ENCODE measurements at regions not wholly inside any gene's neighbourhood (a gene's known extent, or its start where the extent isn't known, plus 50 kb on each side); places are given as distances from the start of the nearest gene placed in this dataset.
"Not testable (repeated sequence)": the region's sequence is repeated elsewhere in the genome, so short reads cannot be mapped to it uniquely, and the experiment has no call there.

DNA sequence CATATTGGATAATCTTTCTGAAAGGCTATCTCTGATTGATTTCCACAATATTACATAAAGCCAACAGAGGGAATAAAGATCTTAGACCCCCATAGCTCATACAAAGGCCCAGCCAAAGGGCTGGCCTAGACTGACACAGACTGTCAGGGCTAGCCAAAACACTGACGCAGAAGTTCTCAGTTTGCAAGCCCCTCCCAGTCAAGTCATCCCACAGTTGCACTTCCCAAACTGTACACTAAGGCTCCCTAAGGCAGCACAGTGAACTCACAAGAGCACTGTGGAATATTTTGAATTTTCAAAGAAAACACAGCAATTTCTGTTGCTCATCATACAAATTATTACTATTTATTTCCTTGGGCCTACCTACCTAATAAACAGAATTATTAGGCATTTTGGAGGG lies 244.9 kb downstream of the SP3 start:
- Histone ChIP-seq H3K9ac (ENCODE audit: low read depth, low read length, poor library complexity, severe bottlenecking) (no peak overlapping the region), H3K9me2 (replicated peaks; ENCODE audit: low read depth, low read length) (no peaks in the 10 kb centered on the region), H4K20me1 (ENCODE audit: insufficient read depth, low read length, poor library complexity, severe bottlenecking) (no peaks in the 10 kb centered on the region), H3K27me3 (ENCODE audit: insufficient read depth, low read length, poor library complexity, severe bottlenecking) (no peaks in the 10 kb centered on the region), H3K4me3 (ENCODE audit: low read length, poor library complexity, severe bottlenecking) (no peak overlapping the region), H2AFZ (ENCODE audit: low read length) (no peak overlapping the region), H3F3A (ENCODE audit: low read depth) (no peaks in the 10 kb centered on the region), H3K4me2 (ENCODE audit: low read depth, low read length, poor library complexity, severe bottlenecking) (no peak overlapping the region), H3K79me2 (ENCODE audit: insufficient read depth, low read length) (no peaks in the 10 kb centered on the region), H3K9me3 (ENCODE audit: insufficient read depth, low read depth, low read length) (no peaks in the 10 kb centered on the region), H3K4me1 (ENCODE audit: insufficient read depth, low read length, poor library complexity, severe bottlenecking) (no peaks in the 10 kb centered on the region), H3K36me3 (ENCODE audit: insufficient read depth, low read length) (no peaks in the 10 kb centered on the region)
- TF ChIP-seq EZH2phosphoT487 (IDR thresholded peaks at IDR 0.05; ENCODE audit: borderline replicate concordance) (no peak), CTCF (conservative IDR thresholded peaks at IDR 0.05; ENCODE audit: low read length) (no peak)

- no peaks in the 10 kb centered on the region for H3K9me3 ChIP-seq (ENCODE audit: insufficient read depth, low read depth, low read length)
- H4K20me1 ChIP-seq (ENCODE audit: insufficient read depth, low read length, poor library complexity, severe bottlenecking) = no peaks in the 10 kb centered on the region
- H3K79me2 ChIP-seq (ENCODE audit: insufficient read depth, low read length) = no peaks in the 10 kb centered on the region
- H3K4me1 ChIP-seq (ENCODE audit: insufficient read depth, low read length, poor library complexity, severe bottlenecking) = no peaks in the 10 kb centered on the region
- no peak overlapping the region for H3K4me3 ChIP-seq (ENCODE audit: low read length, poor library complexity, severe bottlenecking)
- H3K36me3 ChIP-seq (ENCODE audit: insufficient read depth, low read length) = no peaks in the 10 kb centered on the region
- H2AFZ ChIP-seq (ENCODE audit: low read length) = no peak overlapping the region
- H3F3A ChIP-seq (ENCODE audit: low read depth) = no peaks in the 10 kb centered on the region
- H3K9ac ChIP-seq (ENCODE audit: low read depth, low read length, poor library complexity, severe bottlenecking) = no peak overlapping the region
- H3K27me3 ChIP-seq (ENCODE audit: insufficient read depth, low read length, poor library complexity, severe bottlenecking) = no peaks in the 10 kb centered on the region
- no peak overlapping the region for H3K4me2 ChIP-seq (ENCODE audit: low read depth, low read length, poor library complexity, severe bottlenecking)
- H3K9me2 ChIP-seq (replicated peaks; ENCODE audit: low read depth, low read length) = no peaks in the 10 kb centered on the region
- TF ChIP-seq CTCF (conservative IDR thresholded peaks at IDR 0.05; ENCODE audit: low read length) = no peak
- TF ChIP-seq EZH2phosphoT487 (IDR thresholded peaks at IDR 0.05; ENCODE audit: borderline replicate concordance) = no peak
These were observed 230.4 kb downstream of the SP3 start for GRCh38 chr2:173734797-173735196.

- H3K79me2 ChIP-seq (ENCODE audit: insufficient read depth, low read length); H3K27me3 ChIP-seq (ENCODE audit: insufficient read depth, low read length, poor library complexity, severe bottlenecking): not testable (repeated sequence)
These were observed 227.1 kb downstream of the SP3 start for GRCh38 chr2:173737954-173738575.

GRCh38 chr2:173739006-173739405 lies 226.2 kb downstream of the SP3 start:
- Histone ChIP-seq H3K9ac (ENCODE audit: low read depth, low read length, poor library complexity, severe bottlenecking) (no peak overlapping the region), H3K4me1 (ENCODE audit: insufficient read depth, low read length, poor library complexity, severe bottlenecking) (no peaks in the 10 kb centered on the region), H4K20me1 (ENCODE audit: insufficient read depth, low read length, poor library complexity, severe bottlenecking) (no peaks in the 10 kb centered on the region), H3K79me2 (ENCODE audit: insufficient read depth, low read length) (no peaks in the 10 kb centered on the region), H2AFZ (ENCODE audit: low read length) (no peak overlapping the region), H3K4me2 (ENCODE audit: low read depth, low read length, poor library complexity, severe bottlenecking) (no peak overlapping the region), H3F3A (ENCODE audit: low read depth) (no peaks in the 10 kb centered on the region), H3K27me3 (ENCODE audit: insufficient read depth, low read length, poor library complexity, severe bottlenecking) (no peaks in the 10 kb centered on the region), H3K36me3 (ENCODE audit: insufficient read depth, low read length) (no peaks in the 10 kb centered on the region), H3K9me3 (ENCODE audit: insufficient read depth, low read depth, low read length) (no peaks in the 10 kb centered on the region), H3K4me3 (ENCODE audit: low read length, poor library complexity, severe bottlenecking) (no peak overlapping the region), H3K9me2 (replicated peaks; ENCODE audit: low read depth, low read length) (no peaks in the 10 kb centered on the region)
- TF ChIP-seq EZH2phosphoT487 (IDR thresholded peaks at IDR 0.05; ENCODE audit: borderline replicate concordance) (no peak), CTCF (conservative IDR thresholded peaks at IDR 0.05; ENCODE audit: low read length) (no peak)

More at GRCh38 chr2:173737954-173738575, 227.1 kb downstream of the SP3 start:
- not testable (repeated sequence) for H3K36me3 ChIP-seq (ENCODE audit: insufficient read depth, low read length); H3K9me2 ChIP-seq (replicated peaks; ENCODE audit: low read depth, low read length); H3K4me2 ChIP-seq (ENCODE audit: low read depth, low read length, poor library complexity, severe bottlenecking); H3K9ac ChIP-seq (ENCODE audit: low read depth, low read length, poor library complexity, severe bottlenecking); H3K4me1 ChIP-seq (ENCODE audit: insufficient read depth, low read length, poor library complexity, severe bottlenecking); H3K4me3 ChIP-seq (ENCODE audit: low read length, poor library complexity, severe bottlenecking); H3K9me3 ChIP-seq (ENCODE audit: insufficient read depth, low read depth, low read length); H2AFZ ChIP-seq (ENCODE audit: low read length); H3F3A ChIP-seq (ENCODE audit: low read depth); H4K20me1 ChIP-seq (ENCODE audit: insufficient read depth, low read length, poor library complexity, severe bottlenecking)
